ENCODE measurements at regions not wholly inside any gene's neighbourhood (a gene's known extent, or its start where the extent isn't known, plus 50 kb on each side); places are given as distances from the start of the nearest gene placed in this dataset.

- TF ChIP-seq CTCF (conservative IDR thresholded peaks at IDR 0.05): no peak
- no peak for DNase-seq (ENCODE audit: low read depth, low spot score)
- Mint-ChIP-seq H3K27ac (ENCODE audit: unreplicated experiment) (no peak overlapping the region), H3K36me3 (ENCODE audit: low read depth) (no peaks in the 10 kb centered on the region), H3K4me3 (no peak overlapping the region), H3K4me1 (peaks cover 5% of the 10 kb centered on the region), H3K27me3 (ENCODE audit: low read depth) (no peaks in the 10 kb centered on the region), H3K9me3 (no peaks in the 10 kb centered on the region)
These were observed 119.0 kb upstream of the BET1 start for GRCh38 chr7:94123136-94123535.

DNA sequence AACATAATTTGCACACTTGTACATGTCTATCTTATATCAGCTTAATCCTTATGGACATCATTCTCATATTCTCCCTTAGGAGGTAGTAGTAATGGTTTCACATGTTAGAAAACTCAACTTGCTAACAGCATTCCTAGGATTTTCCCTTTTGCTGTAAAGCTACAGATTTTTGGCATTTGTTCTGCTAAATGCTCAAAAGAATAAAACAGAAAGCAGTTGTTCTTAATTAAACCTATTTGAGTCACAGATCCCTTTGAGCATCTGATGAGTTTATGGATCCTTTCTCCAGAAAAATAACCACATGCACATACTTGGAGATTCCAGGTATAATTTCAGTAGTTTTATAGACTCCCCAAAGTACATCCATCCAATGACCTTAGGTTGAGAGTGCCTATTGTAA, 122.9 kb upstream of the BET1 start:
- Mint-ChIP-seq H3K4me1 (peaks cover 16% of the 10 kb centered on the region), H3K27me3 (ENCODE audit: low read depth) (no peaks in the 10 kb centered on the region), H3K9me3 (no peaks in the 10 kb centered on the region), H3K27ac (ENCODE audit: unreplicated experiment) (no peak overlapping the region), H3K4me3 (no peak overlapping the region), H3K36me3 (ENCODE audit: low read depth) (no peaks in the 10 kb centered on the region)
- no peak for DNase-seq (ENCODE audit: low read depth, low spot score)
- TF ChIP-seq CTCF (conservative IDR thresholded peaks at IDR 0.05): no peak

GRCh38 chr7:94128072-94128471, 123.9 kb upstream of the BET1 start:
- no peaks in the 10 kb centered on the region for H3K36me3 Mint-ChIP-seq (ENCODE audit: low read depth)
- H3K27ac Mint-ChIP-seq (ENCODE audit: unreplicated experiment): no peak overlapping the region
- no peaks in the 10 kb centered on the region for H3K9me3 Mint-ChIP-seq
- H3K27me3 Mint-ChIP-seq (ENCODE audit: low read depth): no peaks in the 10 kb centered on the region
- no peak overlapping the region for H3K4me3 Mint-ChIP-seq
- no peak for TF ChIP-seq CTCF (conservative IDR thresholded peaks at IDR 0.05)
- DNase-seq (ENCODE audit: low read depth, low spot score): no peak
- peaks cover 16% of the 10 kb centered on the region for H3K4me1 Mint-ChIP-seq

DNA sequence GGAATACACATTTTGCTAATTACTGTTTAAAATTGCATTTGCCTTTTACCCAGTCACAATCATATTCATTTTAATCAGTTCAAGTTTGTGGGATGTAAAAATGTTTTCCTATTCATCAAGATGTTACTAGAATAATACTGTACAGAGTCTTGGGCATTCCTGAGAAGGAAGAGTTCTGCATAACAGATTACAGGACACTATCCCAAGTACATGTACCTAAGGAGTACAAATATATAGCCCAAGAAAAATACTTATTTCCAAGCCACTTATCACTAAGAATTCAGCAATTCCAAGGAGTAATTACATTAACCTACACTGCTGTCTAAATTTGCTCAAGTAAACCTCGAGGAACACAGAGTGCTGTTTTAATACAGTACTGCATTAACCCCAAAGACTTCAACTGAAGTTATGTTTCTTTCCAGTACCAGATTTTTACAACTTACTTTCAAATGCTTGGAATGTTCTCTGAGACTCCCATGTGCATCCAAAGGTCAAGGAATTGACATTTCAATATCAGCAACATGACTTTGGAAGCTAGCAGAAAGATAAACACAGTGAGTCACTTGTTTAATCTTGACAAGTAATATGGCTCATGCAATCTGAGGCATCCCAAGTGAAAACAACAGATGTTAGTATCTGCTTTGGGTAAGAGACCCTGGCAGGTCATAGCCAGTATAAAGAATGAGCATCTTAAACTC, 125.4 kb upstream of the BET1 start:
- Mint-ChIP-seq H3K9me3 (no peaks in the 10 kb centered on the region), H3K27me3 (ENCODE audit: low read depth) (no peaks in the 10 kb centered on the region), H3K27ac (ENCODE audit: unreplicated experiment) (no peak overlapping the region), H3K36me3 (ENCODE audit: low read depth) (no peaks in the 10 kb centered on the region), H3K4me1 (peaks cover 24% of the 10 kb centered on the region), H3K4me3 (no peak overlapping the region)
- no peak for TF ChIP-seq CTCF (conservative IDR thresholded peaks at IDR 0.05)
- no peak for DNase-seq (ENCODE audit: low read depth, low spot score)

DNA sequence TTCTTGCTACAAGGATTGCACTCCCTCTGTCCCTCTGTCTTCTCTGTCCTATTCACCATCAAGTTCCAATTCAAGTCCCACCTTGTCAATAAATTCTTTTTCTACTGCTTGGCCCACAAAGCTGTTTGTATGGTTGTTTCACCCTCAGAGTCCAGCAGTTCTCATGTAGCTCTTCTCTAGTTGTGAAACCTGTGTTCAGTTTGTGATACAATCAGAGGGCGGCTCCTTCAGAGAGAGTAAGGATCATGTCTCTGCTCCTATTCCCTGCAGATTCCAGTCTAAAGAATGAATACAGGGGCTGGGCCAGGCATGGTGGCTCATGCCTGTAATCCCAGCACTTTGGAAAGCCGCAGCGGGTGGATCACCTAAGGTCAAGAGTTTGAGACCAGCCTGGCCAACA, 126.6 kb upstream of the BET1 start:
- Mint-ChIP-seq H3K4me1 (peaks cover 27% of the 10 kb centered on the region), H3K27ac (ENCODE audit: unreplicated experiment) (no peak overlapping the region), H3K36me3 (ENCODE audit: low read depth) (no peaks in the 10 kb centered on the region), H3K4me3 (no peak overlapping the region), H3K9me3 (no peaks in the 10 kb centered on the region), H3K27me3 (ENCODE audit: low read depth) (no peaks in the 10 kb centered on the region)
- TF ChIP-seq CTCF (conservative IDR thresholded peaks at IDR 0.05): no peak
- DNase-seq (ENCODE audit: low read depth, low spot score): no peak
